HG02678 (cell line): ENCODE measurements at regions not wholly inside any gene's neighbourhood (a gene's known extent, or its start where the extent isn't known, plus 50 kb on each side); places are given as distances from the start of the nearest gene placed in this dataset.
"Not testable (repeated sequence)": the region's sequence is repeated elsewhere in the genome, so short reads cannot be mapped to it uniquely, and the experiment has no call there.

Experiments
- ATAC-seq: cut with Tn5 transposase; IDR thresholded peaks from one replicate; pipeline ENCODE4 v1.9.1; 2021; ENCODE audit warnings: mild to moderate bottlenecking, moderate library complexity; ENCODE audit not compliant: unreplicated experiment

DNA sequence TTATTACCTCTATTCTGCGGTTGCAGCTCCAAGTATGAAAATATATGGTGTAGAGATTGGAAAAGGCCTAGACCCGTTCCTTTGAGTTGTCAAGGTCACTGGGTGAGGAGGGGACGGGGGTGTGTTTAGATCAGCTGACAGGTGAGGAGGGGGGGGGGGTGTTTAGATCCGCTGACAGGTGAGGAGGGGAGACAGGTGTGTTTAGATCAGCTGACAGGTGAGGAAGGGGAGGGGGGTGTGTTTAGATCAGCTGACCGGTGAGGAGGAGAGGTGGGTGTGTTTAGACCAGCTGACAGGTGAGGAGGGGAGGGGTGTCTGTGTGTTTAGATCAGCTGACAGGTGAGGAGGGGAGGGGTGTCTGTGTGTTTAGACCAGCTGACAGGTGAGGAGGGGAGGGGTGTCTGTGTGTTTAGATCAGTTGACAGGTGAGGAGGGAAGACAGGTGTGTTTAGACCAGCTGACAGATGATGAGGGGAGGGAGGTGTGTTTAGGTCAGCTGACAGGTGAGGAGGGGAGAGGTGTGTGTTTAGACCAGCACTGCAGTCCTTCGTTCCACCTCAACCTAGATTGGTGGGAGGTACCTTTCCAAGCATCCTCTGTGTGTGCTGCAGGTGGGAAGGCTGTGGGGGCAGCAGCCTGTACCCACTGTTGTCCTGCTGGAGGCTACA is 655.0 kb upstream of the ADARB2 start:
- no peak for ATAC-seq

GRCh38 chr10:2387672-2388071 is 650.3 kb upstream of the ADARB2 start:
- no peak for ATAC-seq

DNA sequence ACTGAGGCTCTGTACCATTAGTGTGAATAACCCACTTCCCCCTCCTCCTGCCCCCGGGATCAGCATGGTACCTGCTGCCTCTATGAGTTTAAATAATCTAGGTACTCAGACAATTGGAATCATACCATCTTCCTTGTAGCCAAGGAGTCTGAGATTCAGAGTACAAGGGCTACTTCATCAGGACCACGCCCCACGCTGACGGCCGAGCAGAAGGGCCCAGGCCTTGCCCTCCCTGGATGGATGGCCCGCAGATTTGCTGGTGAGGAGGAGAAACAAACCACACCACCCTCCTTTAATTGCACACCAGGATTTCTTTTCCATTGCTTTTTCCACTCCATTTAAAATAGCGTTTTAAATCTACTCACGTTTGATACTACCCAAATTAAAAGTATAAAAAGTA is 649.9 kb upstream of the ADARB2 start:
- no peak for ATAC-seq

GRCh38 chr10:2380218-2380617 is 642.9 kb upstream of the ADARB2 start:
- ATAC-seq = no peak

DNA sequence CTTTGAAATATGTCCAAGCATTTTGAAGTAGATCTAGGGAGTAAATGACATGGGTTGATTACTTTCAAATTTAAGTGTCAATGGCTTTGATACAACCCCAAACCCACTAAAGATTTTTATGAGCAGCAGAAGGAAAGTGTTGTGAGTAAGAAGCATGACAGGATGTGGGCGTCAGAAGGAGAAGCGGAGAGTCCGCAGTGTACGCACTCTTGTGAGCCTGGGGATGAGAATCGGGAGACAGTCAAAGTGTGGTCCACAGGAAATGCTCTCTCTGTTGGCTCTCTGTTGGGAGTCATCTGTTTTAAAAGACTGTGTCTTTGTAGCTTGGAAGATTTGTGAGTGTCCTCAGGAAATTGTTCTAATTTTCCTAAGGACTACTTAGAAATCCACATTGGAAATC is 629.8 kb upstream of the ADARB2 start:
- no peak for ATAC-seq

- no peak for ATAC-seq
Measured at GRCh38 chr10:2366264-2366931, 629.1 kb upstream of the ADARB2 start.

DNA sequence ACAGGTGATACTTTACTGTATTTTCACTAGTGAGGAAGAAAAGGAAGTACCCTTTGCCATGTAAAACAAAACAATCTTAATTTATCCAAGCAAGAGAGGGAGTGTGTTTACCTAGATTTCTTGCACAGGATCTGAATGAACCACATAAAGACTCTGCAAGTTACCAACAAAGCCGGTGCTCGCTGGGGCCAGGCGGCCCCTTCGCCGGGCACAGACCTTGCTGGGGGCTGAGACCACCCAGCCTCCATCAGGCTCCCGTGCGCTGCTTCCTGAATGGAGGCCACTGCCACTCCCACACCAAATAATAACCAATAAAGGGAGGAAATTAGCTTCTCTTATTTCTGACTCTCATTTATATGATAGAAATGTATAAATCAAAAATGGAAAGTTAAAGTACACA is 625.0 kb upstream of the ADARB2 start:
- ATAC-seq = no peak

DNA sequence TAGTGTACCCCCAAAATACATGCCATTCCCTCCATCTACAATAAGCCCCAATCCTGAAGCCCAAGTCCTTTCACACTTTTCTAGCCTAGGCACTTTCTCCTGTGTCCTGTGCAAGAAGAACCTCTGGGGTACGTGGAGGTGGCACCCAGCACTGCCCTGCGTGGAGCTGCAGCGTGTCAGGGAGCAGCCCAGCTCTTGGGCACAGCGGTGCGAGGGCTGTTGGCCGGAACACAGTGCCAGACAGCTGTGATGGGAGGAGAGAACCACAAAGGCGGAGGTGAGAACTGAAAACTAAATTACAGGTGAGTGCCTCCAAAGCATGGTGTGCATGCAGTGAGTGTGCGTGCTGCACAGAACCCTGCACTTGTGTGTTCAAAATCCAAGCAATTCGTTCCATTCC is 621.3 kb upstream of the ADARB2 start:
- ATAC-seq = no peak

- no peak for ATAC-seq
Measured at GRCh38 chr10:2356670-2357069, 619.3 kb upstream of the ADARB2 start.

DNA sequence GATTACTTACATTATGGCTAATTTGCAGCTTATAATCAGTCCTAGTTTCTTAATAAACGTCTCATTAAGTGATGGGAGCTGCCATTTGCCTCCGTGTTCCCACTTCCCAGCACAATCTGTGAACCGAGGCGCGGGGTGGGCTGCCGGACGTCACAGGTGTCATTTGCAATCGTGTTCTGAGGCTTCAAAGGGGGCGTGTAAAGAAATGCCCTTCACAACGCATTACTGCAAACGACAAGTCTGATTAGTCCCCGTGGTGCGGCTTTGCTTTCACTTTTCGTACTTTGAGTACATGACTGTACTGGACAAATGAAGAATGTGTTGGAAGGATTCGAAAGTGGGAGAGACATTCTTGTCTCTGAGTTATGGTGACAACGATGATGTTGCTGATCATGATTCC is 614.2 kb upstream of the ADARB2 start:
- ATAC-seq = no peak

DNA sequence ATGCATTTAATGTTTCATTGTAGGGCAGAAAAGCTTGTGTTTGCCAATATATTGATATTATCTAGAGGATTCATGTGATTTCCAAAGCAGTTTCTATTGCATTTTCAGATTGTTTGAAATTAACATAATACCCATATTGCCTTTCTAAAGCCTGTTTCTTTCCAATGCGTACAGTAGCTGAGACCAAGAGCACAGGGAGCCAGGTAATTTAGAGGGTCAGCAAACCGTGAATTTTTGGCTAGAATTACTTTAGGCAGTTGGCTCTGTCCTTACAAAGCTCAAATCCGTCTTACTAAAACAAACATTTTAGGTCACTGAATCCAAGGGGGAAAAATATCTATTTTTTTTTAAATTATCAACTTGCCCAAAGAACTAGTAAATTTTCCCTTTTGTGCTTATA is 604.9 kb upstream of the ADARB2 start:
- no peak for ATAC-seq

GRCh38 chr10:2340831-2341647 is 603.7 kb upstream of the ADARB2 start:
- no peak for ATAC-seq

- ATAC-seq = no peak
Measured at GRCh38 chr10:2335626-2336025, 598.3 kb upstream of the ADARB2 start.

- no peak for ATAC-seq
Measured at GRCh38 chr10:2334575-2334974, 597.2 kb upstream of the ADARB2 start.

- no peak for ATAC-seq
Measured at GRCh38 chr10:2329082-2329481, 591.8 kb upstream of the ADARB2 start.

DNA sequence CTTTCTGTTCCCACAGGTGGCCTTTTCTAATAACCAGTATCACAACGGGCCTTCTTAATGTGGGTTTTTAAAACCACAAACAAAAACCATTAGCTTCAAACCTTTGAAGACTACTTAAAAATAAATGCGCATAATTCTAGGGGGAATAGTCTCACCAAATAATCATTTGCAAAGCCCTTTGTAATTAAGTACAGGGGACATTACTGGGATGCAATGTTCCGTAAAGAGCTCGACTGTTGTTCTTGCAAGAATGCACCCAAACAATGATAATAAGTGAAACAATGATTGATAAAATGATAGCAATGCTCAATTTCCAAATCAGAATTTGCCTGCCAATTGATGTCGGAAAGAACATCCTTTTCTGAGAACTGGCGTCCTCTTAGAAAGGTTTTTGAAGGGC is 589.1 kb upstream of the ADARB2 start:
- ATAC-seq = no peak

DNA sequence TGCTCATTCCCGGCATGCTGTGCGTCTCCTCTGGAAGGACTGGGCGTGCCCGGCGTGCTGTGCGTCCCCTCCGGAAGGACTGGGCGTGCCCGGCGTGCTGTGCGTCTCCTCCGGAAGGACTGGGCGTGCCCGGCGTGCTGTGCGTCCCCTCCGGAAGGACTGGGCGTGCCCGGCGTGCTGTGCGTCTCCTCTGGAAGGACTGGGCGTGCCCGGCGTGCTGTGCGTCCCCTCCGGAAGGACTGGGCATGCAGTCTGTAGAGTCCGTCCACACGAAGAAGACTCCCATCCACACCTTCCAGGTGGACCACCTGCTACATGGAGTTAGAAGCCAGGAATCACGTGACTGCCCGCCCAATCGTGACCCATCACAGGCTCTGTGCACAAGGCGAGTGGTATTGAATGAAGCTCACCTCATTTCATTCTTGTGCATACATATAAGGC is 577.7 kb upstream of the ADARB2 start:
- ATAC-seq = not testable (repeated sequence)

- no peak for ATAC-seq
Measured at GRCh38 chr10:2306081-2306480, 568.8 kb upstream of the ADARB2 start.

DNA sequence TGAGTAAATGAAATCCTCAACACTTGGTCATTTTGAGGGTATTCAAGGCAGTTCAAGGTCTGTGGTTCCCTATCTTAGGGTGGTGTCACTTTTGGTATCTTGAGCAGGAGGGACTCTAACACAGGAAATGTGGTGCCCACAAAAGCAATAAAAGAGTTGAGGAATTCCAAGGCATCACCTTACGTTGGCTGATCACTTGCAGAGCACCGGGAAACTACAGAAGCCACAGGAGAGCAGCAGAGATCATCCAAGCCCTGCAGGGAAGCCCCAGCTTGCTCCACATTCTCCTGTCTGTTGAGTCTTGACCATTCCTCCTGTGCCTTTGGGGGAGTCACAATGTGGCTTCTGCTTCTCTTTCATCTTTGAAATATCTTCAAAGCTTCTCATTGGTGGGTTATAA is 565.8 kb upstream of the ADARB2 start:
- no peak for ATAC-seq

- ATAC-seq = no peak
Measured at GRCh38 chr10:2301227-2301626, 563.9 kb upstream of the ADARB2 start.

GRCh38 chr10:2300231-2300630 is 562.9 kb upstream of the ADARB2 start:
- ATAC-seq = no peak
